Esophagus muscularis mucosa (tissue), 3 donors: ENCODE measurements at regions not wholly inside any gene's neighbourhood (a gene's known extent, or its start where the extent isn't known, plus 50 kb on each side); places are given as distances from the start of the nearest gene placed in this dataset.

Experiments used
- CTCF ChIP-seq, 3 experiments: fragments of 200-600 bp in 2 of 3; fragments of 450-650 bp in 1 of 3; sonication (generic) in 2 of 3; IDR thresholded peaks; one replicate each; pipeline ENCODE4 v1.5.1; 2017 to 2019; ENCODE audit warnings: antibody characterized with exemption in 3 of 3, mild to moderate bottlenecking in 2 of 3, moderate library complexity in 1 of 3
- POLR2A ChIP-seq: fragments of 450-650 bp; IDR thresholded peaks from one replicate; pipeline ENCODE4 v1.6.1; 2017; ENCODE audit warnings: antibody characterized with exemption, moderate library complexity, mild to moderate bottlenecking, low read depth
- POLR2AphosphoS5 ChIP-seq, 2 donors: sonication (generic); formaldehyde crosslinking; IDR thresholded peaks; one replicate each; pipeline ENCODE4 v1.6.1; 2017; ENCODE audit warnings: antibody characterized with exemption in 2 of 2

- TF ChIP-seq POLR2A = no peak
- no peak for TF ChIP-seq CTCF (IDR thresholded peaks at IDR 0.05)
- no peak for TF ChIP-seq POLR2AphosphoS5 (IDR thresholded peaks at IDR 0.05)
These were observed 224.9 kb upstream of the PCDH7 start for GRCh38 chr4:30495251-30495650.
